SW 1271 (cell line): ENCODE measurements at regions not wholly inside any gene's neighbourhood (a gene's known extent, or its start where the extent isn't known, plus 50 kb on each side); places are given as distances from the start of the nearest gene placed in this dataset.
A peak's percentile ranks its signal among the peaks of the same experiment; 100 is the strongest.

Experiments
- DNase-seq, 2 experiments: peaks; one replicate each; lab custom pipeline; 2025; lab: John Stamatoyannopoulos, UW

DNA sequence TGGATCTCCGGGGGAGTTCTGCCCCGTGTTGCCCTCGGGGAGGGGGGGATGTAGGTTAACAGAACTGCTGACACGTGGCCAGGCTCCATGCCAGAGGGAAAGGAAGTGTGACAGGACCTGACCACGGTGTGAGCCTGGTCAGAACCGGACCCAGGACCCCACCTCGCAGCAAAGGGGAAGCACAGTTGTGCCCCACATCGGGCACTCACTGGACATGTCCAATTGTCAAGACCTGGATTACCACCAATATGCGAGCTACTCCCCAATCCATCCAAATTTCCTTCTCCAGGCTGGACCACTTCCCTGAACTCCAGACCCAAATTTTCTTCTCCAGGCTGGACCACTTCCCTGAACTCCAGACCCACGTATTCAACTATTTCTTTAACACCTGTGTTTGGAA lies 78.8 kb upstream of the PIWIL1 start:
- DNase-seq: no peak

- no peak for DNase-seq
These were observed 74.7 kb upstream of the PIWIL1 start for GRCh38 chr12:130263025-130263424.

GRCh38 chr12:130263996-130264395 lies 73.7 kb upstream of the PIWIL1 start:
- DNase-seq: no peak

- DNase-seq: no peak
These were observed 70.9 kb upstream of the PIWIL1 start for GRCh38 chr12:130266751-130267150.

DNA sequence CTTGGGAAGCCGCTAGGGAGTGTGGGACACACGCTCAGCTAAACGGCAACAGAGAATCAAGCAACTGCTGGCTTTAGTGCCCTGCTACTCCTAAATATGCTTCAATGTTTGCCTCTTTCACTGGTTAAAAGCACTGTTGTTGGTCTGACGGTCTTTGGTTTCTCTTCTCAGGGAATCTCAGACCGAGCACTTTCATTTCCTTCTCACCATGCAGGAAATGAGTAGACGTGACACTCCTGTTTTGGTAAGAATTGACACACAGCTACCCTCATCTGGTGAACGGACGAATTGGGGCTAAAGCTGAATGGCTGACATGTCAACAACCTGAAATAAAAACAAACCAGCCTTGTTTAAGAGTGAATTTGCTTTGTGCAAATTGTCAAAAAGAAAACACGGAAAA lies 57.5 kb upstream of the PIWIL1 start:
- DNase-seq: no peak

DNA sequence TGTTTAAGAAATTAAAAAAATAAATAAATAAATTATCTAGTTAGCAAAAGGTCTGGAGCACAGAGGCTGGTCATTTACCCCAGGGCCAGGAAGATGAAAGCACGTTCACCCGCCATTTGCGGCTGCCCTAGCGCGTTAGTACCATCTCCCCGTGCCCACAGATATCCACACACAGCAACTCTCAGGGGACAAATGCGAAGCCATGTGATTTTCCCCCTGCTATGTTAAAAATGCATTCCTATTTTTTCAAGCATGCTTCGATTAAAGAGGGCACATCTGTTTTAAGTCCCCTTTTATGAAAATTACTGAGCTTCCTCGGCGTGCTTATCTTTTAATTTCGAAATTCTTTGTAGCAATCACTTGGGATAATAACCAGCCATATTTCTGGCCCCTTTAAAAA lies 56.9 kb upstream of the PIWIL1 start:
- no peak for DNase-seq

GRCh38 chr12:130281153-130281799 lies 56.4 kb upstream of the PIWIL1 start:
- no peak for DNase-seq

DNA sequence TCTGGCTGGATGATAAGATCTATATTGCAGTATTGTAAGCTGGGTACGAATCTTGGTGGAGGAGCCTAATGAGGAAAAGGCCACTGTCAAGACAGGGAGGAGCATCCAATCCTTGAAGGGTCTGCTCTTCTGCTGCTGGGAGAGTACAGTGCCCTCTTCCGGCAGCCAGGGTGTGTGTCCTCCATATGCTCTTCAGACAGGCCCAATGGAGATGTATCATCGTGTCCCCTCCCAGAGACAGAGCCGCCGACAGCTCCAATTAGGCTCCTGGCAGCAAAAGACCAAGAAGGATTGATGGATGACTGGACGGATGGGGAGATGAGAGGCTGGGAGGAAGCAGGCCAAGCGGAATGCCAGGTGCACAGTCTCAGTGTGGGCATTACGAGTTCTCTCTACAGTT lies 51.6 kb upstream of the PIWIL1 start:
- peak in 1 of 2 experiments; percentile 13 for DNase-seq

- no peak for DNase-seq
These were observed 50.8 kb upstream of the PIWIL1 start for GRCh38 chr12:130286741-130287440.
